ENCODE measurements at regions not wholly inside any gene's neighbourhood (a gene's known extent, or its start where the extent isn't known, plus 50 kb on each side); places are given as distances from the start of the nearest gene placed in this dataset.

DNA sequence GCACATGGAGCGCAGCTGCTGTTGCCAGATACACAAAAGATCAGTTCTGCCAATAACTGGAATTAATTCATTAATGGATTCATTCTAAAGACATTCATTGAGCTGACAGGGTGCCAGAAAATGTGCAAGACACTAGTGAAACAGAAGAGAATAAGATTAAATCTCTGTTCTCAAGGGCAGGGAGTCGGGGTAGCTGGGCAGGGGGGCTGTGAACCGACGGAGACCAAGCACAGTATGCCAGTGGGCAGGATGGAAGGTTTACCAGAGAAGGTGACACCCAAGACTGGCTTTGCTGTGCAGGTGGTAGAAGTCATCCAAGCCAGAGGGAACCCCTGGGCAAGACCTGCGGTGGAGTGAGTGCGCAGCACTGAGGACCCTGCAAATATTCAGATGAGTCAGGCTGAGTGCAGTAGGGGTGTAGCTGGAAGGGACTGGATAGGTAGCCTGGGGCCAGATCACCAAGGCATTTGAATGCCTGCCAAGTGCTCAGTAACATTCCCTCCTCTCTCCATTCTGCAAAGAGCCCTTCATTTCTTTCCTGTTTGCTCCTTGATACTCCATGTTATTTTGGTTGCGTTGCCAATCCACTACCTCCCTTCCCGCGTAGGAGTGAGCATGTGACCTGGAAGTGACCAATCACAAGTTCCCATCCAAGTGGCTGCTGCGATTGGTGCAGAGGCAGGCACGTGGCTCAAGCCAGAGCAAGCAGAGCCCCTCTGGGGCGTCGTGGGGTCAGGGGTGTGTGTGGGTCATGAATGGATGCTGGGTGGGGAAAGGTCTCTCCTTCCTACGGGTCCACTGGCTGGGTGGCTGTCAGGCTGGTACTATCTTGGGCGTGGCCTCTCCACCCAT, 413.1 kb downstream of the PTPRU start:
- TF ChIP-seq, protein P1, sequence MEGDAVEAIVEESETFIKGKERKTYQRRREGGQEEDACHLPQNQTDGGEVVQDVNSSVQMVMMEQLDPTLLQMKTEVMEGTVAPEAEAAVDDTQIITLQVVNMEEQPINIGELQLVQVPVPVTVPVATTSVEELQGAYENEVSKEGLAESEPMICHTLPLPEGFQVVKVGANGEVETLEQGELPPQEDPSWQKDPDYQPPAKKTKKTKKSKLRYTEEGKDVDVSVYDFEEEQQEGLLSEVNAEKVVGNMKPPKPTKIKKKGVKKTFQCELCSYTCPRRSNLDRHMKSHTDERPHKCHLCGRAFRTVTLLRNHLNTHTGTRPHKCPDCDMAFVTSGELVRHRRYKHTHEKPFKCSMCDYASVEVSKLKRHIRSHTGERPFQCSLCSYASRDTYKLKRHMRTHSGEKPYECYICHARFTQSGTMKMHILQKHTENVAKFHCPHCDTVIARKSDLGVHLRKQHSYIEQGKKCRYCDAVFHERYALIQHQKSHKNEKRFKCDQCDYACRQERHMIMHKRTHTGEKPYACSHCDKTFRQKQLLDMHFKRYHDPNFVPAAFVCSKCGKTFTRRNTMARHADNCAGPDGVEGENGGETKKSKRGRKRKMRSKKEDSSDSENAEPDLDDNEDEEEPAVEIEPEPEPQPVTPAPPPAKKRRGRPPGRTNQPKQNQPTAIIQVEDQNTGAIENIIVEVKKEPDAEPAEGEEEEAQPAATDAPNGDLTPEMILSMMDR (IDR thresholded peaks at IDR 0.05), result no peak
- H3K4me3 ChIP-seq (ENCODE audit: low read depth in 1 of 2, low read length in 1 of 2), result no peak overlapping the region
- H3K9me3 ChIP-seq, result no peaks in the 10 kb centered on the region
- H3K27me3 ChIP-seq, result peaks cover 4% of the 10 kb centered on the region
- no peaks in the 10 kb centered on the region for H3K36me3 ChIP-seq
- H3K4me1 ChIP-seq (ENCODE audit: control insufficient read depth in 1 of 2, insufficient read depth in 1 of 2, low read depth in 1 of 2, low read length in 1 of 2), result no peaks in the 10 kb centered on the region
- no peak overlapping the region for H3K27ac ChIP-seq

DNA sequence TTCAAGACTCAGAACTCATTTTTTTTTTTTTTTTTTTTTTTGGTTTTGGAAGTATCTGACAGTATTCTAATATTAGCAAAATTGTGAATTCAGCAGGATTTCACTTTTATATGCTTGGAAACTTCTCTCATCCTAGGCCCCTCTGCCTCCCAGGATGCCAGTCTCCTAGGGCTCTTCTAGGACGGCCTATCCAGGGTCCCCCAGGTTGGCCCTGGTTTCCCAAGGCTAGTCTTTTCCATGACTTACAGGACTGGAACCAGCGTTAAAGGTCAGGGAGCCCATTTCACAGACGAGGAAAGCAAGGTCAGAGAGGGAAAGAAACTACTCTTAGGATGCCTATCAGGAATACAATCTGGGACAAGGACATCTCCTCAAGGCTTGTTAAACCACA, 412.5 kb downstream of the PTPRU start:
- H3K4me3 ChIP-seq (ENCODE audit: low read depth in 1 of 2, low read length in 1 of 2), result no peak overlapping the region

DNA sequence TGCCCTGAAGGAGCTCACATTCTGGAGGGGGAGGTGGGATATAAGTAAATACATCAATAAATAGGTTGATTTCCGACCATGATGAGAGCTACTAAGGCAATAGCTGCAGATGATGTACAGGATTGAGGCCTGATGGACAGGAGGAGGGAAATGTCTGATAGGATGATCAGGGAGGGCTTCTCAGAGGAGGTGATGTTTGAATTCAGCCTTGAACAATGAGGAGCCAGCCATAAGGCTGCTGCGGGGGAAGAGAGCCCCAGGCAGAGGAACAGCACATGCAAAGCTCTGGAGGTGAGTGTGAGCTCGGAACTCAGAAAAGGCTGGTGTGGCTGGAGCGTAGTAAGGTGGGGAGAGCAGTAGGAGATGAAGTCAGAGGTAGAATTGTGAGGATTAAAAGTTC, 411.7 kb downstream of the PTPRU start:
- H3K27me3 ChIP-seq, result peaks cover 6% of the 10 kb centered on the region
- H3K4me3 ChIP-seq (ENCODE audit: low read depth in 1 of 2, low read length in 1 of 2), result no peak overlapping the region
- H3K27ac ChIP-seq, result no peak overlapping the region
- no peaks in the 10 kb centered on the region for H3K9me3 ChIP-seq
- no peaks in the 10 kb centered on the region for H3K36me3 ChIP-seq
- no peaks in the 10 kb centered on the region for H3K4me1 ChIP-seq (ENCODE audit: control insufficient read depth in 1 of 2, insufficient read depth in 1 of 2, low read depth in 1 of 2, low read length in 1 of 2)
- TF ChIP-seq, protein P1 (IDR thresholded peaks at IDR 0.05), result no peak

More for the DNA sequence above, 412.5 kb downstream of the PTPRU start:
- TF ChIP-seq, protein P1 (IDR thresholded peaks at IDR 0.05), result no peak
- H3K36me3 ChIP-seq, result no peaks in the 10 kb centered on the region
- no peak overlapping the region for H3K27ac ChIP-seq
- H3K9me3 ChIP-seq, result no peaks in the 10 kb centered on the region
- peaks cover 6% of the 10 kb centered on the region for H3K27me3 ChIP-seq
- no peaks in the 10 kb centered on the region for H3K4me1 ChIP-seq (ENCODE audit: control insufficient read depth in 1 of 2, insufficient read depth in 1 of 2, low read depth in 1 of 2, low read length in 1 of 2)

DNA sequence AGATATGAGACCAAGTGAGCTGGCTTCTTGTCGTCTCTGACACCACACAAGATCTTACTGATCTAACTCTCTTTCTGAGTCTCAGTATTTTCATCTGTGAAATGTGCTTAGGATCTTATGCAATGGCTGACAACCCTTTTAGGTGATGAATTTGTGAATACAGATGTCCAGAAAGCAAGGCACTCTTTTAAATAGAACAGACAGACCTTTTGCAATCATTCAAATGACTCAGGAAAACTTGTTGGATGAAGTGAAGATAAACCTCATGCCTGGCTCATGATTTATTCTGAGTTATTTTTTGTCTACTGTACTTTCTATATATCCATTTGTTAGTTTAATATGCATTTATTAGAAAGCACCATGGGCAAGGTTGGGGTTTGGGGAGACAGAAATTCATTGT, 411.3 kb downstream of the PTPRU start:
- Histone ChIP-seq H3K9me3 (no peaks in the 10 kb centered on the region), H3K36me3 (no peaks in the 10 kb centered on the region), H3K4me1 (ENCODE audit: control insufficient read depth in 1 of 2, insufficient read depth in 1 of 2, low read depth in 1 of 2, low read length in 1 of 2) (no peaks in the 10 kb centered on the region), H3K27me3 (peaks cover 6% of the 10 kb centered on the region), H3K4me3 (ENCODE audit: low read depth in 1 of 2, low read length in 1 of 2) (no peak overlapping the region), H3K27ac (no peak overlapping the region)
- TF ChIP-seq, protein P1 (IDR thresholded peaks at IDR 0.05), result no peak

DNA sequence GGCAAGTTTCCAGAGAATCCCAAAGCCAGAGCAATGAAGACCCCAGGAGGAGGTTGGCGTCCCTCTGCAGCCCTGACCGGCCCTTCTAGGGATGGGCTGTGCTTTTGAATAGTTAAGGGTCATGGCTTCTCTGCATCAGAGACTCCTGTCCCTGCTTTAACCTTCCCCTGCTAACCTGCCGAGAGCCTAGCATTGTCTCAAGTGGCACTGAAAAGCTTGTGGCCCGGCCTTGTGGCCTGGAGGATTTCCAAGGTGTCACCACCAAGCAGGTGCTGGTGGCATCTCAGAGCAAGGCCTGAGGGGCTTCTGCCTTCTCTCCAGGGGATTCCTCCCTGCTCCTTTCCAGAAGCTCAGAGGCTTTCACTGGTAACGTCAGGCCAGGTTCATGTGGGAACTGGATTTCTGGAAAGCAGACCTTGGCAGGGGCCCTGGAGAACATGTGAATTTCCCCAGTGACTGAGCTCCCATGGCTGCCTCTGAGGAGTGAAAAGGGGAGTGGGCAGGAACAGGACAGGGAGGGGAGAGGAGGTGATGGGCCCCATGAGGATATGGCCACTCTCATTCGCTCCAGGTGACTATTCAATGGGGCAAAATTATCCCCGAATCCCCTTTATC, 409.9 kb downstream of the PTPRU start:
- Histone ChIP-seq H3K4me3 (ENCODE audit: low read depth in 1 of 2, low read length in 1 of 2) (no peak overlapping the region), H3K27me3 (peaks cover 6% of the 10 kb centered on the region), H3K9me3 (no peaks in the 10 kb centered on the region), H3K4me1 (ENCODE audit: control insufficient read depth in 1 of 2, insufficient read depth in 1 of 2, low read depth in 1 of 2, low read length in 1 of 2) (no peaks in the 10 kb centered on the region), H3K27ac (no peak overlapping the region), H3K36me3 (no peaks in the 10 kb centered on the region)
- TF ChIP-seq, protein P1 (IDR thresholded peaks at IDR 0.05), result no peak
